HG02588 (cell line): ENCODE measurements at regions not wholly inside any gene's neighbourhood (a gene's known extent, or its start where the extent isn't known, plus 50 kb on each side); places are given as distances from the start of the nearest gene placed in this dataset.

Source experiments
- ATAC-seq: cut with Tn5 transposase; IDR thresholded peaks from one replicate; pipeline ENCODE4 v1.9.1; 2021; ENCODE audit warnings: mild to moderate bottlenecking, moderate library complexity; ENCODE audit not compliant: unreplicated experiment

DNA sequence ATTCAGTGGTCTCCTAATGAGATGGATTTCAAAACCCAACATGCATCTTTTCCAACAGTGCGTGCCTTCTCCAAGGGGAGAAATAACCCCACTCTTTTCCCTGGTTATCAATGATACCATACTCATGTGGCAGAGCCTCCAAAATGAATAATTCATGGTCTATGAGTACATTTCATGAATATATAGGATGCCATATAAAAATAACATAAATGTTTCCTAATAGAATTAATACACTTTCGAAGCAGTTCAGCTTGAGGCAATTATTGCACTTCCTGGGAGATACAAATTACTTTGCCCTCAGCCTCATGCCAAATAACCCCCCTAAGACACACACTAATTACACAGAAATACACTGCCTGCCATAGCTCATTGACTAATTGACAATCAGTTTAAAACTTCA is 318.6 kb downstream of the ZSWIM6 start:
- ATAC-seq: no peak

DNA sequence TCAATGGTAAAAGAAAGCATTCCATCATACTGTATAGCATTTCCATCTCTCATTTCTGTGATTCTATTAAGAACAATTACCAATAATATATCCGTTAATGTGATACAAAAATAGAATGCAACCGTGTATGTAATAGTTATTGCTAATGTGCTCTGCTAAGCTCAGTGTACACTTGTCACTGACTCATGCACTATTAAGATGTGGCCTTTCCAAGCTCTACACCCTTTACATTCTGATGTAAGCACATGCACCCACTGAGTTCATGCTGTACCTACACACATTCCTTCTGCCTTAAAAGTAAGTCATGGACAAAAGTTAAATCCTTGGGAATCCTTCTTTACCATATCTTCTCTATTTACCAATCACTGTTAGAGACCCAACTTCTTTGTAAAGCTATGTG is 319.1 kb downstream of the ZSWIM6 start:
- no peak for ATAC-seq

DNA sequence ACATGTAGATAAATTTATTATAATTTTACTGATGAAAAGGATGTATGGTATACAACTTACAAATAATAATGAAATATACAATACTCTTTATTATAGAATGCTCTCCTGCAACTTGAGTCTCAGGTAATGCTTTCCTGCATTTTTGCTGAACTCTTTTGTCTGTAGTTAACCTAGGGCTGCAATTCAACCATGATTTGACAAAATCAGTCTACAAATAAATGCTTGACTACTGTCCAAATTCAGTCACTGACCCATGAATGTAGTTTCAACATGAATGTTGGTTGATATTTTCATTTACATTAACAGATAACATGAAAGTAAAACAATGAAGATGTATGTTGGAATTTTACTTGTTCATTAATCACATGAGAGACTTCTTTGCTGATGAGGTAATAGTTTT is 320.9 kb downstream of the ZSWIM6 start:
- no peak for ATAC-seq

DNA sequence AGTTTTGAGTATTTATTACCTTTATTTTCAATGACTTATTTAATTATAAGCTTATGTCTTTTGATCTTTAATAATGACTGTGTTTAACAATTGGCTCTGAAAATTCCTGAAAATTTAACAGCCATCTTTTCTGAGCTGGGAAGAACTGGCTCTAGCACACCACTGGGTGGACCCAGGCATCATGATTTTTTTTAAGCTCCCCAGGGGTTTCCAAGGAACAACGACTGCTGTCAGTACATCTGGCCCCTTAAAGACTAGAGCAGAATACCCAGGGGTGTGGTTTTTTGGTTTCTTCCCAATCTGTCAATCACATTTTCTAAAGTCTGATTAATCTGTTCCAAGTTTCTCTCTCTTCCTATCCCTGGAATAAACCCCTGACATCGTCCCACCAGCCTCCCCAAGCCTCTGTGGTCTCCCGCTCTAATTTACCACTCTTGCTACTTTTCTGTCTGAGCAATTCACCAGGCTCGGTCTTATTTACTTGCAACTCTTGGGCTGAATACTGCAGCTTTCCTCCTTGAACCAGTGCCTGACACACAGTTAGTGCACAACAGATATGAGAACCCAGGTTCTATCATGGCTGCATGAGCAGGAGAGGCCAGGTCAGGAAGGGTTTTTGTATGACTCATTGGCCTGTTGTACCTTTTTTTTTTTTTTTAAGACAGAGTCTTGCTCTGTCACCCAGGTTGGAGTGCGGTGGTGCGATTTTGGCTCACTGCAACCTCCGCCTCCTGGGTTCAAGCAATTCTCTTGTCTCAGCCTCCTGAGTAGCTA is 321.9 kb downstream of the ZSWIM6 start:
- no peak for ATAC-seq

DNA sequence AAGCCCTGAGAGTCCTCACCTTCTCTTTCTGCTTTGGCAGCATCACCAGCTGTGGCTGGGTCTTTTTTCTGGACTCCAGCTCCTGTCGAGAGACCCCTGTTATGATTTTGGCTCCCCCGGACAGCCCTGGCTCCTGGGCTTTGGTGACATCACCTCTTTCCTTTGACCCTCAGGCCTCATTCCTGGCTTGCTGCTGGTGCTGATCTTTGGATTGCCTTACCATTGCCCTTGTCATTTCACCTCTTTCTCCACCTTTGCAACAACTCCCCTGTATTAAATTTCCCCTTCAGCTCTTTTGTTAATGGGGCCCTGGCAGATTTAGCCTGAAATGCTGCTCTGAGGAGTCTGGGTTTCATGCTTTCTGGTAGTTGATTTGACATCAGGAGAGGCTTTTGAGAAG is 322.8 kb downstream of the ZSWIM6 start:
- no peak for ATAC-seq

DNA sequence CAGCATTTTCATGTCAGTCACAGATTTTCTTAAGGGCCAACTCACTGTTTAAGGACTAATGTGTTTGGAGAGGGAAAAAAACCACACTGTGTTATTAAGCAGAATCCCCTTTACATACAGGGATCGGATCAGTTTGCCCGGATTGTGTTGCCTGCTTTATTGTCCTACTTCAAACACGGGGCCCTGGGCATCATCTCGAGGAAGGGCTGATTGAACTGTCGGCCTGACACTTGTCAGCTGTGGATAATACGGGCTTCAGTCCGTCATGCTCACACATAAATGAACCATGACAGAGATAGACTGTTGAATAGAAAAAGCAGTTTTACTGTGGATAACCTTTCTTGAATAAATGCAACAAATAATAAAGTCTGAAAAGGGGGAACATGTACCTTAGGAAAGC is 325.0 kb downstream of the ZSWIM6 start:
- ATAC-seq: no peak

DNA sequence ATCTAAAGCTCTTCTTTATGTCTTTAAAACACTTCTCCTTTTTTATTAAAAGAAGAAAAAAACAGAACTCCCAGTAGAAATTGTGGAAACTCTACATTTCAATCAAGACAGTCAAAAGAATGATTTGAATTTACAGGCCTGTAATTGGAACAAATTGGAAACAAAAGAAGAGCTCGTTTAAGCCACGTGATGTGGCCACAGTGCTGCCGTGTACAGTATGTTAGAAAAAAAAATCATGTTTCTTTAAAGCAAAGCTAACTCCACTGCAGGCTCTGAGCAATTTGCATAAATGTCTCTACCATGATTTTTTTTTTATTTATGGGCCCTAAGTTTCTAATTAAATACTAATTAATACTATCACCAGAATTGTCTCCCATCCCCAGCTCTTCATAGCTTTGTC is 325.6 kb downstream of the ZSWIM6 start:
- ATAC-seq: no peak

DNA sequence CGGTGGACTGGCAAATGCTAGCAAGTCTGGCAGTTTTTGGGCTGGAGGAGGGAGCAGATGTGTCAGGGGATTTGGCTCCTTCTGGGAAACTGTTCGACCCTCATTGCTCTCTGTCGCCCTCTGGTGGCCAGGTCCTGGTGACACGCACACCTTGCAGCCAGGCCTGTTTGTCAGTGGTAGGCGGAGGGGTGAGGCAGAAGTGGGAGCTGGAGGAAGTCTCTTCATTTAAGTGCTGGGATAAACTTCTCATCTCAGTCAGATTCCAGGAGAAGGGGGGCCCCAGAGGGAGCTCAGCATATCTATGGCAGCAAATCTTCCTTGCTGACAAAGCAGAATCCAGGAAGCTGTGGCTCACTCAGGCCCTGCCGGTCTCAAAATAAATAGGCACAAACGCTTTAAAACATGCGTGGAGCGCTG is 326.5 kb downstream of the ZSWIM6 start:
- peak; percentile 77 for ATAC-seq

DNA sequence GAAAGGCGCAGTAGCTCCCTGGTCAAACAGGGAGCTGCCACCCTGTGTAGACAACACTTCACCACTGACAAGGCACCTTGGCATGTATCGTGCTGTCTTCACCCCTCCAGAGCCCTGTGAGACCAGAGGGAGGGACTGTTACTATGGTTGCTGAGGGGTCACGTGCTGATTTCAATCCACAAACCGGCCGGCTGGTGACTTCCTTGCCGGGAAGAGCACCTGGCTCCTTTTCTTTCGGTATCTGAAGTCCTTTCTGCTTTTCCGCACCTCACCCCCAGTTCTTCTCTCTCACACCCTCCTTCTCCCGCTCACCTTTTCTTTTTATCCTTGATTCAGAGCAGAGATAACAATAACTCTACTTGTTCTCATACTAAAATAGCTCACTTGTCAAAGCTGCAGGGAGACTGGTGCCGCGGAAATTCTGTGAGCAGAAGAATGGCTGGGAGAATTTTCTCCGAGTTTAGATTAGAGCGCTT is 327.2 kb downstream of the ZSWIM6 start:
- ATAC-seq: no peak

DNA sequence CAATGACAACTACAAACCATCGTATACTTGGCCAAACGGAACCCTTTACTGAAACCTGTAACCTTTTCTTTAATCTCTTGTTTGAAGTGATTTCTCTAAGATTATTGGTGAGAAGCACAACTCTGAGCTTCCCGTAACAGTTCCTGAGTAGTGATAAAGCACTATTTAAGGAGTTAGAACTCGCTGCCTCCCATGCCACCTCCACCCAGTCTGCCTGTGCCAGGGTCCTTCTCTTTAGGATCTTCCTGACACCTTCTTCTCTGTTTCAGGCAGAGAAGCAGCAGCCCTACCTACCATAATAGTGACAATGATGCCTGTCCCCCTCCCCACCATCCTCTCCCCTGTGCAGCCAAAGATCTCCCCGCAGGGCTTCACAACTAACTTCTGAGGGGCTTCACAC is 330.6 kb downstream of the ZSWIM6 start:
- no peak for ATAC-seq

DNA sequence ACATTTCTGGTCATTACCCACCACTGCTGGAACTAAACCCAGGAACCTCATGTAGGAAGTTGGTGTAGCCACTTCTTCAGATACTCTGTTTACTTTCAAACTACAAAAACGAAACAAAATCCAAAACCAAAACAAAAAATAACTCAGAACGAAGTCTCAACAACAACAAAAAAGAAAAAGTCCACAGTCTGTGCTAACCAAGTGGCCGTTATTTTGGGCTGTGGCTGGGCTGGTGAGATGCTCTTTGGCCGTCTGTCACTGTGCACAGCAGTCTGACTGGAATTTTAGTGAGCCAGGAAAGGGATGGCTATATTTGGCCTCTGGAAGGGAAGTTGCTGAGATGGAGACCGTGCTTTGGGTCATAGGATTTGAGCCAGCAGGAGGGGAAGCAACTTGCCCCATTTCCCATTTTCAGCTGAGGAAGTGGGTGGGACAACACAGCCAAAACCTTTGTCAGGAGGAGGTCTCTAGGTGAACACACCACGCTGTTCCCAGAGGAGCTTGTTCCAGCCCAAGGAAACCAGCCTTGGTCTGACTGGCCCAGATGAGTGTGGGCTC is 334.1 kb downstream of the ZSWIM6 start:
- no peak for ATAC-seq

DNA sequence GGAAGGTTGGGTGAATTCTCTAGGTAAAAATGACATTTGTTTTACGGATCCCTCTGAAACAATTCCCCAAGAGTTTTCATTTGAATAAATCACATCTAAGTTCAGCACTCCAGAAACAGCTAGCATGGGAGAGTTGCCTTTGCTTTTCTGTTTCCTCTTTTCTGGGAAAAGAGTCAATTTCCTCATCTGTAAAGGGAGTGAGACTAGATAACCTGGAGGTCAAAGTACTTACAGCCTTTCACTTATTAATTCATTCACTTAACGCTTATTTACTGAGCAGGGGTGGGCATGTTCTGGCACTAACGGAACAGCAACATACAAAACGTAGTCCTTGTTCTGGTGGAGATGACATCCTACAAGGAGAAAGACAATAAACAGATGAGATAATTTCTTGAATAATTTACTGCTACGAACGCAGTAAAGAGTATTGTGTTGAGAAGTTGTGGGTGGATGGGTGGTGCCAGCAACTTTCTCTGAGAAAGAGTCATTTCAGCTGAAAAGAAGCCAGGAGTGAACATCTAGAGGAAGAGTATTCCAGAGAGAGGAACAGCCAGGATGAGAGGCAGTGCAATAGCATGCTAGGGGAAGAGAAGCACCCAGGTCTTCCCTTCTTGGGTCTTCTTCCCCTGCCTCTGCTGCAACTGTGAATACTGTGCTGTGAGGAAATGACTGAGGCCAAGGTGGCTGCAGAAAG is 335.6 kb downstream of the ZSWIM6 start:
- ATAC-seq: no peak

DNA sequence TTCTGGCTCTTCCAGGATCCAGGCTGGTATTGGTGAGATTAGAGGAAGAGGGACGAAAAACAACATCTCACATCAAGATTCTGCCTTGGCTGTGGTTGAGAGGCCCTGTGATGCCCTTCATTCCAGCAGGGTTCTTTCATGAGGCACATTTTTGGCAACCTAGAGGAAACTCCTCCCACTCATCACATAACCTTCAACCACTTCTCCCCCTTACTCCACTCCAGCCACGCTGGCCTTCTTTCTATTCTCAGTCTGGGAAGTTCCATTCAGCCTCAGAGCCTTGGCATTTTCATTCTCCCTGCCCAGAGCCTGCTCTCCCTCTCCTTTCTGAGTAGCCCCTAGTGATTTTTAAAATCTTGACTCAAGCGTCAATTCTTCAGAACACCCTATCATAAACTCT is 337.5 kb downstream of the ZSWIM6 start:
- no peak for ATAC-seq

DNA sequence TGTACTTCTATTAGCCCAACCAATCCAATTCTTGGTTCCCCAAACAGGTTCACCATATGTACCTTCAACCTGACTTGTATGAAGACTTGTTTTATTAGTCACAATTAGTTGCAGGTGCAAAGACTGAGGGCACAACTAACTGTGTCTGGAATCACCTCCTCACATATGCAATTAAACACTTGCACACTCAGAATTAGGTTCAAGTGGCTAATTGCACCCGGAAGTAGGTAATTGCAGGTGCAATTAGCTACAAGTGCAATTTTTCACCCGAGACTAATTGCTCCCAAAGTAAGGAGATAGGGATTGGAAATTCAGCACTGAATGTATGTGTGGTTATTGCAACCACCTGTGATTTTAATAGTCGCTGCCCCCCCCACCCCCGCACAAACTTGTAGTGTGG is 338.9 kb downstream of the ZSWIM6 start:
- no peak for ATAC-seq

DNA sequence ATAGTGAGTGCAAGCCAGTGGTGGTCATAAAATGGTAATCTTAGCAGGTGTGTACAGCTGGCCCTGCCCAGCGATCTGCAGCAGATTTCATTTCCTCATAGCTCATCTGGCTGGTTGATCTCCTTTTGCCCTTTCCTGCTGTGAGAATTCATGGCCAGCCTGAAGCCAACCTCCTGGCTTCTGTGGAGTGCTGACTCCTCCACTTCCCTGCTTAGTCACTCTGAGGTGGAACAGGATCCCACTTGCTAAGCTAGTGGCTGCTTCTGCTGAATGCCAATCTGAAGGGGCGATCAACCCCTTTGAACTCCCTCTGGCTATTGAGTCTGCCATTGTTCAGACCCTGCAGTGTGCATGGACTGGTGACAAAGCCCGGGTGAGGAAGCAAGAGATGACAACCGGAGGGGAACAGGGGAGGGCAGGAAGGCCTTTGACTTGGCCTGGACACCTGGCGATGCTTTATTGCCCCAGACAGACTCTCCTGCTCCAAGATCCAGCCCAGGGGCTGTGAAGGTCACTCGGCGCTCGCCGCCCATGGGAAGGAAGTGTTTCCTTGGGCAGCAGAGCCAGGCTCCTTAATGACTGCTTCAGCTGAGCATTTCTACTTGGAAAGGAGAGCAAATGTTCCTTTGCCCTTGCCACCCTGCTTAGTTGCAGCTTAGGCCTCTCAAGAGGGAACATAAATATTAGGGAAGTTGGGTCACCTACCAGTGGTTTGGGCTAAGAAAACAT is 341.1 kb downstream of the ZSWIM6 start:
- ATAC-seq: no peak

DNA sequence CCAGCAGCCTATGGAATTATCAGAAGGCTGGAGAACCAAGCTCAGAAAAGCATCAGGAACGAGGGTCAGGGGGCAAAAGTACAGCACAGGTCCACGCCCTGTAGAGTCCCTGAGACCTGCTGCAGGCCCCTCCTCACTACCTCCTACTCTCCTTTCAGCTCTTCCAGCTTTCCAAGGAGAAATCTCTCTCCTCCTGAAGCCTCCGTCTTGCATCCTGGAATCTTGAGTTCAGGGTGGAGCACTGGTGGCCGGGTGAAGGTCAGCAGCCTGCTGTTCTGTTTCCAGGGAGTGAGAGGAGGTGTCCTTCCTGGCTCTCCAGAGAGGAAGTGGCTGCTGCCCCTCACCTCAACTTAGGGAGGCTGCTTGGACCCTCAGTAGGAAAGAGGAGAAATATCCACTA is 342.3 kb downstream of the ZSWIM6 start:
- ATAC-seq: no peak

DNA sequence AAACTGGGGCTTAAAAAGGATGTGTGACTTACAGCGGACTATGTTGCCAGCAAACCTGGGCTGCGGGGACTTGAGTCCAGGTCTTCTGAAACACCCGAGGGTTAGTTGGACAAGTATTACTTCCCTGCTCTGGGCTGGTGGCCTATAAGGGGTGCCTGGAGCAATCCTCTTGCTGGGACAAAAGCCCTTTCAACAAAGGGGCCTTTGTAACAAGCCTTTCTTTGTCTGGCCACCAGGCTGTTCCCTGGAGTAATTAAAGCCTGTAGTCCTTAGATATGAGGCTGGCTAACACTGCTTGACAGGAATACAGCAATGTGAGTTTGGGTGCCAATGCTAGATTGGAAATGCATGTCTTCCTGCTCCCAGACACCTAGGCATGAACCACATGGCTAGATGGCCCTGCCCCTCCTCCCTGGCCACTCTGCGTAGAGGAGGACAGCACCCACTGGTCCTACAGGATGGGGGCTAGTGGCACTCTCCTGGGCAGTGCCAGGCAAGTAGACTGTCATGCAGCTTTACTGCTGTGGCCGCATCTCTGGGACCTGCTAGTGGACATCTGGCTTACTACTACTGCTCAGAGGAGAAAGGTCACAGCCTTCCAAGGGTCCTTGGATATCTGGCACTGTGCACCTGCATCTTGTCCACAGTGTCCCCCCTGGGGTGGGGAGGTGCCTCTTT is 343.1 kb downstream of the ZSWIM6 start:
- ATAC-seq: no peak

DNA sequence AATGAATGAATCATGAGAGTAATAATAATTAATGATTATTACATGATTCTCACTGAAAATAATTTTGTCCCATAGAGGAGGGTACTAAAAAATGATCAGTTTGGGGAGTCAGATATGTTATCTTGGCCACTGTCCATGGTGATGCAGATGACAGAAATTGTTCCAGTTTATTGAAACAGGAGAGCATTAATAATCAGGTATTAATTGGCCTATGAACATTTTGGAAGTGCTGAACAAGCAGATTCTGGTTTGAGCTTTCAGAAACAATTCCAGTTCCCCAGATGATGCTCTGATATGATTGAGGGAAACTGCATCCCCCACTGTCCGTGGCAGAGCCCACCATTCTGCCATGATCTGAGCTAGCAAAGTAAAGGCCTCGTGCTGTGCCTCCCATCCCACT is 345.2 kb downstream of the ZSWIM6 start:
- ATAC-seq: no peak

DNA sequence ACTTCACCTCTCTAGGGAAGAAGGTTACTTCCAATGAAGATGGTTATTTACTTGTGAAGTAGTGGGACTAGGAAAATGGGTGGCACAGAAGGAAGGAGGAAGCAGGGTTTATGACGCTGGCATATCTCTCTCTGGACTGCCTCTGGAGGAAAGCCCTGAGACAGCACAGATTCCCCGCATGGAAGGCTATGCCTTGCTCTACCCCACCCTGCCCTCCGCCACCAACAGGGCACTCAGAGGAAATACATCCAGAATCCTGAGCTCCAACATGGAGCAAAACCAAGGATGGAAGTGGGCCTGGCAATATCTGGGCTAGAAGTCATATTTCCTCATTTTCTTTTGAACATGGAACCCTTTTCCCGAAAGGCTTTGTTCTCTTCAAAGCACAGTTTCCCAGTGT is 346.9 kb downstream of the ZSWIM6 start:
- no peak for ATAC-seq

DNA sequence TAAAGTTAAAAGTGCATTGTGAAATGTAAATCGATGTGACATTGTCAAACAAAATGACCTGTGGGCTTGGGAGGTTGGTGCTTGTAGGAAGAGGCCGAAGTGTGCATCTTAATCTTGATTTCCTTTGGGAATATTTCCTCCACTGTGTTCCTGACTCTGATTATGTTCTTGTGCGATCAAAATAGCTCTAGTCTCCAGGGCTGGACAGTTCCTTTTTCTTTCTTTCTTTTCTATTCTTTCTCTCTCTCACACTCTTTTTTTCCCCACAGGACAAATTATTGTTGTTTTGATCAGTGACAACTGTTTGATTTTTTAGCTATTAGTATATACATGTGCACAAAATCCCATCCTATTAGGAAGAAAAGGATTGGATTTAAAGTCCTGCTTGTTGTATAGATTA is 347.5 kb downstream of the ZSWIM6 start:
- no peak for ATAC-seq

DNA sequence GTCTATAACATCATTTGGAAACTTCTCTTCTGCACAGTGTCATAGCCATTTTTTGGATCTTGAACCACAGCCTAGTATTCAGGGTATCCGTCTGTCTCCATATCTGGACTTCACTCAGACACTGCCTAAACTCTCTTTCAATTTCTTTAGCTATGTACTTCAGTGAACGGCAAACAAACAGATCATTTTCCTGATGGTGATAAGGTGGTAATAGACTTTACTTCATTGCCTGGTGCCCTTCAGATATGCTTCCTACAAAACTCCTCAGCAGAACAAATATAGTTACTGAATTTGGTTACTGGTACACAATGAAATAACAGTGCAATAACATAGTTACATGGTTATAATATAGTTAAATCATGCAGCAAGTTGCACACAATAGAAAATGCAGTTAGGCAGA is 348.2 kb downstream of the ZSWIM6 start:
- no peak for ATAC-seq
